IMR-90 (cell line): ENCODE measurements at regions not wholly inside any gene's neighbourhood (a gene's known extent, or its start where the extent isn't known, plus 50 kb on each side); places are given as distances from the start of the nearest gene placed in this dataset.

ENCODE experiments used
- ATAC-seq: fragments of 200-7000 bp; cut with Tn5 transposase; 2 replicates; pipeline ENCODE4 v1.9.1; 2020; ENCODE audit warnings: low read depth, mild to moderate bottlenecking, moderate library complexity
- BruUV-seq: library from RNA; stranded (reverse); fragments of 400-500 nt; replicated peaks from 2 replicates; lab custom pipeline; 2021; lab: Mats Ljungman, UMichigan
- CTCF ChIA-PET: fragments of 300-600 bp; formaldehyde crosslinking; extraction: SDS; loops from one replicate; lab custom pipeline; 2021; ENCODE audit warnings: antibody characterized with exemption; lab: Yijun Ruan, JAX
- POLR2A ChIA-PET: fragments of 300-600 bp; sonication (Branson Sonifier 250); formaldehyde crosslinking; loops from one replicate; lab custom pipeline; 2022; ENCODE audit warnings: antibody characterized with exemption; ENCODE audit not compliant: unreplicated experiment; lab: Charles Lee
- DNase-seq: peaks from one replicate; pipeline ENCODE4 v3.0.0; 2013
- H2AFZ ChIP-seq: replicated peaks from 2 replicates; pipeline ENCODE3; 2013; ENCODE audit warnings: low read length, mild to moderate bottlenecking; ENCODE audit not compliant: poor library complexity
- H2AK5ac ChIP-seq: 2 replicates; pipeline ENCODE4 v1.6.1; 2013; ENCODE audit warnings: low read depth, low read length, inconsistent platforms
- H2AK9ac ChIP-seq: replicated peaks from 2 replicates; pipeline ENCODE3; 2013; ENCODE audit warnings: mild to moderate bottlenecking, low read depth, low read length, moderate library complexity; ENCODE audit not compliant: poor library complexity
- H2BK120ac ChIP-seq: 2 replicates; pipeline ENCODE4 v1.6.1; 2013; ENCODE audit warnings: low read depth, low read length, inconsistent platforms
- H2BK15ac ChIP-seq: 3 replicates; pipeline ENCODE4 v1.6.1; 2013; ENCODE audit warnings: low read depth, low read length, inconsistent platforms
- H2BK20ac ChIP-seq: 2 replicates; pipeline ENCODE4 v1.6.1; 2013; ENCODE audit warnings: low read depth, mild to moderate bottlenecking, inconsistent platforms, low read length, moderate library complexity
- H2BK5ac ChIP-seq: 2 replicates; pipeline ENCODE4 v1.6.1; 2013; ENCODE audit warnings: mild to moderate bottlenecking, low read depth, low read length, inconsistent platforms; ENCODE audit not compliant: poor library complexity, severe bottlenecking
- H3K14ac ChIP-seq: replicated peaks from 2 replicates; pipeline ENCODE4 v1.6.1; 2013; ENCODE audit warnings: low read depth, low read length, inconsistent platforms
- H3K18ac ChIP-seq: 2 replicates; pipeline ENCODE4 v1.6.1; 2013; ENCODE audit warnings: low read depth, low read length, control low read depth
- H3K23ac ChIP-seq: 2 replicates; pipeline ENCODE4 v1.6.1; 2013; ENCODE audit warnings: low read depth, low read length, inconsistent platforms
- H3K27ac ChIP-seq: 2 replicates; pipeline ENCODE4 v1.5.1; 2013; ENCODE audit warnings: mild to moderate bottlenecking, control low read depth, low read length; ENCODE audit not compliant: insufficient read depth
- H3K27me3 ChIP-seq: 2 replicates; pipeline ENCODE4 v1.6.1; 2013; ENCODE audit warnings: low read length; ENCODE audit not compliant: control insufficient read depth, insufficient read depth
- H3K36me3 ChIP-seq: 2 replicates; pipeline ENCODE4 v1.6.1; 2013; ENCODE audit warnings: low read length, mixed read lengths; ENCODE audit not compliant: control insufficient read depth, insufficient read depth
- H3K4ac ChIP-seq: 2 replicates; pipeline ENCODE4 v1.6.1; 2013; ENCODE audit warnings: low read depth, low read length, inconsistent platforms
- H3K4me1 ChIP-seq: 2 replicates; pipeline ENCODE4 v1.6.1; 2013; ENCODE audit warnings: low read length, mixed read lengths; ENCODE audit not compliant: control insufficient read depth, insufficient read depth
- H3K4me2 ChIP-seq: 2 replicates; pipeline ENCODE4 v1.6.1; 2013; ENCODE audit warnings: low read depth, mild to moderate bottlenecking, control low read depth, low read length, moderate library complexity
- H3K4me3 ChIP-seq: 2 replicates; pipeline ENCODE4 v1.5.1; 2013; ENCODE audit warnings: low read depth, mild to moderate bottlenecking, control low read depth, low read length, moderate library complexity; ENCODE audit not compliant: insufficient read depth
- H3K56ac ChIP-seq: 2 replicates; pipeline ENCODE4 v1.6.1; 2013; ENCODE audit warnings: low read length, inconsistent platforms; ENCODE audit not compliant: insufficient read depth; ENCODE audit errors: extremely low read depth
- H3K79me1 ChIP-seq, 2 experiments: 2 replicates each; pipeline ENCODE4 v1.6.1; 2013; ENCODE audit warnings: low read length in 2 of 2, inconsistent platforms in 1 of 2, low read depth in 1 of 2
- H3K9ac ChIP-seq: 2 replicates; pipeline ENCODE4 v1.6.1; 2013; ENCODE audit warnings: low read depth, low read length, control low read depth
- H3K9me1 ChIP-seq: 2 replicates; pipeline ENCODE4 v1.6.1; 2013; ENCODE audit warnings: low read length, inconsistent platforms; ENCODE audit not compliant: insufficient read depth
- H3K9me3 ChIP-seq: 2 replicates; pipeline ENCODE4 v1.6.1; 2013; ENCODE audit warnings: low read length; ENCODE audit not compliant: control insufficient read depth, insufficient read depth
- H4K20me1 ChIP-seq: 2 replicates; pipeline ENCODE4 v1.6.1; 2013; ENCODE audit warnings: low read length, inconsistent platforms; ENCODE audit not compliant: insufficient read depth
- H4K5ac ChIP-seq: 2 replicates; pipeline ENCODE4 v1.6.1; 2013; ENCODE audit warnings: mild to moderate bottlenecking, low read depth, low read length, control low read depth
- H4K8ac ChIP-seq, 2 experiments: 2 replicates each; pipeline ENCODE4 v1.6.1; 2013; ENCODE audit warnings: low read depth in 2 of 2, low read length in 2 of 2, control low read depth in 1 of 2, inconsistent platforms in 1 of 2
- H4K91ac ChIP-seq: 2 replicates; pipeline ENCODE4 v1.6.1; 2013; ENCODE audit warnings: low read depth, low read length, inconsistent platforms; ENCODE audit not compliant: insufficient read depth
- BHLHE40 ChIP-seq: fragments of 150-350 bp; IDR thresholded peaks from 2 replicates; pipeline ENCODE4 v1.6.1; 2016; ENCODE audit warnings: mild to moderate bottlenecking, low read depth, low read length
- CHD1 ChIP-seq: IDR thresholded peaks from 2 replicates; pipeline ENCODE4 v1.6.1; 2012; ENCODE audit warnings: low read depth, low read length, improper control_type of control experiment
- MXI1 ChIP-seq: IDR thresholded peaks from 2 replicates; pipeline ENCODE4 v1.6.1; 2012; ENCODE audit warnings: low read depth, mild to moderate bottlenecking, low read length, moderate library complexity, borderline replicate concordance
- POLR2A ChIP-seq: IDR thresholded peaks from 2 replicates; pipeline ENCODE4 v1.6.1; 2012; ENCODE audit warnings: mild to moderate bottlenecking, low read depth, low read length
- RFX5 ChIP-seq: IDR thresholded peaks from 2 replicates; pipeline ENCODE4 v1.8.0; 2012; ENCODE audit warnings: low read depth, mild to moderate bottlenecking, low read length, moderate library complexity
- WGBS, 2 experiments: methylation state at CpG; one replicate each; pipeline versions ENCODE4 v1.1.5 to v1.1.7; 2013; ENCODE audit warnings: missing lambda C conversion rate in 2 of 2; ENCODE audit not compliant: insufficient read length in 1 of 2; ENCODE audit errors: extremely low coverage in 2 of 2; 5-methylcytosine and 5-hydroxymethylcytosine counted together
- dilution Hi-C: fragments of 300-500 bp; cut with HindIII; formaldehyde crosslinking; loops from one replicate; pipeline ENCODE4 v1.14.3; 2018; ENCODE audit warnings: low sequenced_read_pairs; ENCODE audit not compliant: unreplicated experiment
- in situ Hi-C: fragments of 300-500 bp; cut with MboI; formaldehyde crosslinking; loops from 3 replicates; pipeline ENCODE4 v1.14.3; 2019; ENCODE audit warnings: low sequenced_read_pairs, inconsistent platforms, mixed read lengths
- intact Hi-C: fragments of 100-400 bp; cut with micrococcal nuclease; formaldehyde crosslinking; loops from 2 replicates; pipeline ENCODE4 v1.10.0; 2022
- TF ChIP-seq, protein P1 (sequence below): conservative IDR thresholded peaks from 2 replicates; pipeline ENCODE4 v1.5.1; 2012; ENCODE audit warnings: mild to moderate bottlenecking, low read depth, low read length, improper control_type of control experiment

DNA sequence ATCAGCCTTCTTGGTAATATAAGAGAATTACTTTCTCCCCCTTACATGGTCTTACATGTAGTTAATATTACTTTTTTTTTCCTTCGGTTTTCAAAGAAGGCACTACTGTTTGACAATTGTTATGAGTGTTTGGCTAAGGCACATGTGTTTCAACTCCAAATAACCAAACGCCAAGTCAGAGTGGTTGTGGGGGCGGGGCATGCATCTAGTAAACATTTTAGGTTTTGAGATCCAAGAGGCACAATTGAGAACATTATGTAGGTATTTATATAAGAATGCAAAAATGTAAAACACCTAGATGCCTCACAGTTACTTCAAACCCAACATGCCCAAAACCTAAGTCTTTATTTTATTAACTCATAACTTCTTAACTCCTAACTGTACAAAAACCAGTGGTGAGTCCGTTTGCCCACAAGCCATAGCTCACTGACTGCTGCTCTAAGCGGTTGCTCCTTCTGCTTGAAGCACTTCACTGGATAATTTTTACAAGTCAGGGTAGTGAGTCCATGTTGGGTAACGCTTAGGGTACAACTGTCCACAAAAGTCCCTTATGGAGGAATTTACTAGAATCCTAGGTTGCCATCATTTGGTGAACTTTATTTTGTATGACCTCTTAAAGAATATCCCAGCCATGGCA is 189.9 kb downstream of the HUNK start:
- H3K36me3 ChIP-seq = no peaks in the 10 kb centered on the region
- H3K9ac ChIP-seq = no peak overlapping the region
- CTCF ChIA-PET = no interaction called here
- H3K4me3 ChIP-seq = no peak overlapping the region
- no peak overlapping the region for H2BK120ac ChIP-seq
- H2BK5ac ChIP-seq = no peak overlapping the region
- TF ChIP-seq BHLHE40 (no peak), POLR2A (no peak), CHD1 (no peak), RFX5 (no peak), MXI1 (no peak)
- TF ChIP-seq, protein P1, sequence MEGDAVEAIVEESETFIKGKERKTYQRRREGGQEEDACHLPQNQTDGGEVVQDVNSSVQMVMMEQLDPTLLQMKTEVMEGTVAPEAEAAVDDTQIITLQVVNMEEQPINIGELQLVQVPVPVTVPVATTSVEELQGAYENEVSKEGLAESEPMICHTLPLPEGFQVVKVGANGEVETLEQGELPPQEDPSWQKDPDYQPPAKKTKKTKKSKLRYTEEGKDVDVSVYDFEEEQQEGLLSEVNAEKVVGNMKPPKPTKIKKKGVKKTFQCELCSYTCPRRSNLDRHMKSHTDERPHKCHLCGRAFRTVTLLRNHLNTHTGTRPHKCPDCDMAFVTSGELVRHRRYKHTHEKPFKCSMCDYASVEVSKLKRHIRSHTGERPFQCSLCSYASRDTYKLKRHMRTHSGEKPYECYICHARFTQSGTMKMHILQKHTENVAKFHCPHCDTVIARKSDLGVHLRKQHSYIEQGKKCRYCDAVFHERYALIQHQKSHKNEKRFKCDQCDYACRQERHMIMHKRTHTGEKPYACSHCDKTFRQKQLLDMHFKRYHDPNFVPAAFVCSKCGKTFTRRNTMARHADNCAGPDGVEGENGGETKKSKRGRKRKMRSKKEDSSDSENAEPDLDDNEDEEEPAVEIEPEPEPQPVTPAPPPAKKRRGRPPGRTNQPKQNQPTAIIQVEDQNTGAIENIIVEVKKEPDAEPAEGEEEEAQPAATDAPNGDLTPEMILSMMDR = no peak
- no peak overlapping the region for H2AK9ac ChIP-seq
- H3K14ac ChIP-seq = no peak overlapping the region
- no peak overlapping the region for H2BK15ac ChIP-seq
- no peak overlapping the region for H3K18ac ChIP-seq
- DNase-seq (no peak), ATAC-seq (no peak)
- no peak overlapping the region for H4K91ac ChIP-seq
- H3K9me3 ChIP-seq = no peaks in the 10 kb centered on the region
- POLR2A ChIA-PET = no interaction called here
- H3K27me3 ChIP-seq = peaks cover 5% of the 10 kb centered on the region; the same call in 1 of the 2 replicates
- H4K8ac ChIP-seq = no peak overlapping the region
- H3K79me1 ChIP-seq = no peaks in the 10 kb centered on the region
- H3K4me1 ChIP-seq = no peaks in the 10 kb centered on the region
- no peak overlapping the region for H2AK5ac ChIP-seq
- dilution Hi-C loops (no loop called here), intact Hi-C loops (no loop called here), in situ Hi-C loops (no loop called here)
- no peaks in the 10 kb centered on the region for H4K20me1 ChIP-seq
- WGBS, 2 experiments = 100% methylated on average over 1 of the region's 6 CpGs; no CpG with 5 or more reads in 1 of the 2 experiments
- H4K5ac ChIP-seq = no peak overlapping the region
- H3K56ac ChIP-seq = no peak overlapping the region
- H3K23ac ChIP-seq = no peak overlapping the region
- H2AFZ ChIP-seq = no peak overlapping the region
- no peak overlapping the region for H3K4ac ChIP-seq
- no peak overlapping the region for H3K4me2 ChIP-seq
- no peaks in the 10 kb centered on the region for H3K9me1 ChIP-seq
- H2BK20ac ChIP-seq = no peak overlapping the region
- H3K27ac ChIP-seq = no peak overlapping the region
- BruUV-seq = no TSS peak
